DND-41 (cell line): ENCODE measurements at regions not wholly inside any gene's neighbourhood (a gene's known extent, or its start where the extent isn't known, plus 50 kb on each side); places are given as distances from the start of the nearest gene placed in this dataset.

ENCODE experiments used
- EZH2 ChIP-seq: IDR thresholded peaks from 3 replicates; pipeline ENCODE4 v1.6.1; 2012; ENCODE audit warnings: borderline replicate concordance, low read depth, mild to moderate bottlenecking, moderate library complexity, low read length, inconsistent platforms; ENCODE audit not compliant: severe bottlenecking
- TF ChIP-seq, protein P1 (sequence below): IDR thresholded peaks from 2 replicates; pipeline ENCODE4 v1.5.1; 2012; ENCODE audit warnings: borderline replicate concordance, low read length, moderate library complexity, mild to moderate bottlenecking; ENCODE audit not compliant: poor library complexity, severe bottlenecking; ENCODE audit errors: extremely low read depth

- TF ChIP-seq, protein P1, sequence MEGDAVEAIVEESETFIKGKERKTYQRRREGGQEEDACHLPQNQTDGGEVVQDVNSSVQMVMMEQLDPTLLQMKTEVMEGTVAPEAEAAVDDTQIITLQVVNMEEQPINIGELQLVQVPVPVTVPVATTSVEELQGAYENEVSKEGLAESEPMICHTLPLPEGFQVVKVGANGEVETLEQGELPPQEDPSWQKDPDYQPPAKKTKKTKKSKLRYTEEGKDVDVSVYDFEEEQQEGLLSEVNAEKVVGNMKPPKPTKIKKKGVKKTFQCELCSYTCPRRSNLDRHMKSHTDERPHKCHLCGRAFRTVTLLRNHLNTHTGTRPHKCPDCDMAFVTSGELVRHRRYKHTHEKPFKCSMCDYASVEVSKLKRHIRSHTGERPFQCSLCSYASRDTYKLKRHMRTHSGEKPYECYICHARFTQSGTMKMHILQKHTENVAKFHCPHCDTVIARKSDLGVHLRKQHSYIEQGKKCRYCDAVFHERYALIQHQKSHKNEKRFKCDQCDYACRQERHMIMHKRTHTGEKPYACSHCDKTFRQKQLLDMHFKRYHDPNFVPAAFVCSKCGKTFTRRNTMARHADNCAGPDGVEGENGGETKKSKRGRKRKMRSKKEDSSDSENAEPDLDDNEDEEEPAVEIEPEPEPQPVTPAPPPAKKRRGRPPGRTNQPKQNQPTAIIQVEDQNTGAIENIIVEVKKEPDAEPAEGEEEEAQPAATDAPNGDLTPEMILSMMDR, result no peak
- TF ChIP-seq EZH2, result no peak
Observed at GRCh38 chr4:163810755-163811154, 316.3 kb downstream of the TMA16 start.
